ENCODE measurements at regions not wholly inside any gene's neighbourhood (a gene's known extent, or its start where the extent isn't known, plus 50 kb on each side); places are given as distances from the start of the nearest gene placed in this dataset.

GRCh38 chr4:181656748-181657147 is 586.5 kb upstream of the TENM3 start:
- Histone ChIP-seq H3K27me3 (replicated peaks; ENCODE audit: insufficient read depth, low read length) (no peaks in the 10 kb centered on the region), H3K9me2 (replicated peaks; ENCODE audit: insufficient read depth, low read length) (no peaks in the 10 kb centered on the region), H3K9me3 (replicated peaks; ENCODE audit: insufficient read depth, low read length) (no peaks in the 10 kb centered on the region), H3F3A (ENCODE audit: insufficient read depth, low read length) (no peaks in the 10 kb centered on the region), H3K4me3 (ENCODE audit: low read length) (no peak overlapping the region), H3K9ac (ENCODE audit: low read length) (no peak overlapping the region), H3K4me2 (ENCODE audit: low read depth, low read length) (no peak overlapping the region), H3K4me1 (ENCODE audit: low read length) (no peaks in the 10 kb centered on the region), H3K36me3 (replicated peaks; ENCODE audit: insufficient read depth, low read length) (no peaks in the 10 kb centered on the region), H3K79me2 (ENCODE audit: low read length) (no peaks in the 10 kb centered on the region), H2AFZ (ENCODE audit: low read length) (no peak overlapping the region), H3K27ac (ENCODE audit: low read length) (no peak overlapping the region), H4K20me1 (ENCODE audit: insufficient read depth, low read length) (no peaks in the 10 kb centered on the region)
- no peak for TF ChIP-seq CTCF (IDR thresholded peaks at IDR 0.05; ENCODE audit: low read length)
- TF ChIP-seq EZH2 (optimal IDR thresholded peaks at IDR 0.05; ENCODE audit: low read depth, low read length) = no peak
- TF ChIP-seq EZH2phosphoT487 (IDR thresholded peaks at IDR 0.05; ENCODE audit: low read length) = no peak
- no peak for DNase-seq

DNA sequence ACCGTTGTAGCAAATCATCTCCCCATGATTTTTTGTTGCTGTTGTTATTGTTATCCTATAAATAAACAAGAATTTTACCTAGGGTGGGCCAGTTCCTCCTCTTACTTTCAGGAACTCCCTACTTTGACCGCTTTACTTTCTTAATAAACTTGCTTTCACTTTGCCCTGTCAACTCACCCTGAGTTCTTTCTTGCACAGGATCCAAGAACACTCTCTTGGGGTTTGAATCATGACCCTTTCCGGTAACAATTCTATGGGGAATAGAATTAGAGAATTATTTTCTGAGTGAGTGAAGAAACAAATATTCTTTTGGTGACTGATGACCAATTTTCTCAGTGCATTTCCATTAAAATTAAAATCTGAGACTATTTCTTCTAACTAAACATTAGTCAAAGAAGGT is 584.0 kb upstream of the TENM3 start:
- no peak overlapping the region for H3K4me2 ChIP-seq (ENCODE audit: low read depth, low read length)
- no peak overlapping the region for H3K4me3 ChIP-seq (ENCODE audit: low read length)
- H3K9me2 ChIP-seq (replicated peaks; ENCODE audit: insufficient read depth, low read length) = no peaks in the 10 kb centered on the region
- no peak overlapping the region for H2AFZ ChIP-seq (ENCODE audit: low read length)
- no peak for DNase-seq
- H3K9me3 ChIP-seq (replicated peaks; ENCODE audit: insufficient read depth, low read length) = no peaks in the 10 kb centered on the region
- no peaks in the 10 kb centered on the region for H3K79me2 ChIP-seq (ENCODE audit: low read length)
- H4K20me1 ChIP-seq (ENCODE audit: insufficient read depth, low read length) = no peaks in the 10 kb centered on the region
- H3K27me3 ChIP-seq (replicated peaks; ENCODE audit: insufficient read depth, low read length) = no peaks in the 10 kb centered on the region
- TF ChIP-seq CTCF (IDR thresholded peaks at IDR 0.05; ENCODE audit: low read length) (no peak), EZH2phosphoT487 (IDR thresholded peaks at IDR 0.05; ENCODE audit: low read length) (no peak), EZH2 (optimal IDR thresholded peaks at IDR 0.05; ENCODE audit: low read depth, low read length) (no peak)
- no peak overlapping the region for H3K27ac ChIP-seq (ENCODE audit: low read length)
- H3K36me3 ChIP-seq (replicated peaks; ENCODE audit: insufficient read depth, low read length) = no peaks in the 10 kb centered on the region
- H3K4me1 ChIP-seq (ENCODE audit: low read length) = no peaks in the 10 kb centered on the region
- no peaks in the 10 kb centered on the region for H3F3A ChIP-seq (ENCODE audit: insufficient read depth, low read length)
- H3K9ac ChIP-seq (ENCODE audit: low read length) = no peak overlapping the region

DNA sequence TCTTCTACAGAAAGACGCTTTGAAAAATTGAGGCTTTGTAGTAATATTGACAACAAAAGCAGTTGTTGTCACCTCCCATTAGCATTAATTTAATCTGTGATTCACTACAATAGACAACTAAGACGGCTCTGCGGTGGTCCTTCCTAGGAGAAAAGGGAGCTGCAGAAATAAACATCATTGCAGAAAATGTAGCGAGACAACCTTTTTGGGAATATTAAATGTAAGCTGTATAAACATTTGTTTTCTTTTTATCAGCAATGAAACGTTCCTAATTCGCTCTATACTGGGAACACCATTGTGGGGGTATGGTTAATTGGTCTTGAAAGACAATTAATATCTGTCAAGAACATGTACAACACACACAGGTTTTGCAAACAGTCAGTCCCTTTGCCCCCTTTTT is 583.3 kb upstream of the TENM3 start:
- Histone ChIP-seq H3K9me3 (replicated peaks; ENCODE audit: insufficient read depth, low read length) (no peaks in the 10 kb centered on the region), H3K4me2 (ENCODE audit: low read depth, low read length) (no peak overlapping the region), H3K27ac (ENCODE audit: low read length) (no peak overlapping the region), H3K9ac (ENCODE audit: low read length) (no peak overlapping the region), H3K79me2 (ENCODE audit: low read length) (no peaks in the 10 kb centered on the region), H3K36me3 (replicated peaks; ENCODE audit: insufficient read depth, low read length) (no peaks in the 10 kb centered on the region), H2AFZ (ENCODE audit: low read length) (no peak overlapping the region), H3K4me3 (ENCODE audit: low read length) (no peak overlapping the region), H3K9me2 (replicated peaks; ENCODE audit: insufficient read depth, low read length) (no peaks in the 10 kb centered on the region), H3F3A (ENCODE audit: insufficient read depth, low read length) (no peaks in the 10 kb centered on the region), H3K27me3 (replicated peaks; ENCODE audit: insufficient read depth, low read length) (no peaks in the 10 kb centered on the region), H3K4me1 (ENCODE audit: low read length) (no peaks in the 10 kb centered on the region), H4K20me1 (ENCODE audit: insufficient read depth, low read length) (no peaks in the 10 kb centered on the region)
- DNase-seq = no peak
- TF ChIP-seq EZH2phosphoT487 (IDR thresholded peaks at IDR 0.05; ENCODE audit: low read length) (no peak), CTCF (IDR thresholded peaks at IDR 0.05; ENCODE audit: low read length) (no peak), EZH2 (optimal IDR thresholded peaks at IDR 0.05; ENCODE audit: low read depth, low read length) (no peak)

Measured in MM.1S (cell line).